HG03064 (cell line): ENCODE measurements at regions not wholly inside any gene's neighbourhood (a gene's known extent, or its start where the extent isn't known, plus 50 kb on each side); places are given as distances from the start of the nearest gene placed in this dataset.
"Not testable (repeated sequence)": the region's sequence is repeated elsewhere in the genome, so short reads cannot be mapped to it uniquely, and the experiment has no call there.

ENCODE experiments used
- ATAC-seq: cut with Tn5 transposase; IDR thresholded peaks from one replicate; pipeline ENCODE4 v1.9.1; 2021; ENCODE audit warnings: low read depth; ENCODE audit not compliant: unreplicated experiment

GRCh38 chr2:2909086-2910035, 468.3 kb downstream of the EIPR1 start:
- no peak for ATAC-seq

- ATAC-seq, result no peak
Observed at GRCh38 chr2:2906091-2906490, 471.5 kb downstream of the EIPR1 start.

GRCh38 chr2:2904721-2905350, 472.8 kb downstream of the EIPR1 start:
- ATAC-seq, result no peak

- ATAC-seq, result no peak
Observed at GRCh38 chr2:2902547-2903281, 474.9 kb downstream of the EIPR1 start.

GRCh38 chr2:2901384-2902345, 476.0 kb downstream of the EIPR1 start:
- peak; percentile 90 for ATAC-seq

GRCh38 chr2:2899826-2900225, 477.8 kb downstream of the EIPR1 start:
- no peak for ATAC-seq

- ATAC-seq, result no peak
Observed at GRCh38 chr2:2898744-2899143, 478.9 kb downstream of the EIPR1 start.

GRCh38 chr2:2896643-2897042, 481.0 kb downstream of the EIPR1 start:
- no peak for ATAC-seq

GRCh38 chr2:2896011-2896410, 481.6 kb downstream of the EIPR1 start:
- ATAC-seq, result no peak

GRCh38 chr2:2894011-2894410, 483.6 kb downstream of the EIPR1 start:
- ATAC-seq, result not testable (repeated sequence)

- no peak for ATAC-seq
Observed at GRCh38 chr2:2892892-2893291, 484.7 kb downstream of the EIPR1 start.

- no peak for ATAC-seq
Observed at GRCh38 chr2:2892378-2892777, 485.2 kb downstream of the EIPR1 start.

GRCh38 chr2:2890901-2891300, 486.7 kb downstream of the EIPR1 start:
- no peak for ATAC-seq

- ATAC-seq, result no peak
Observed at GRCh38 chr2:2890246-2890645, 487.4 kb downstream of the EIPR1 start.

- ATAC-seq, result no peak
Observed at GRCh38 chr2:2889646-2890045, 488.0 kb downstream of the EIPR1 start.

GRCh38 chr2:2889141-2889540, 488.5 kb downstream of the EIPR1 start:
- no peak for ATAC-seq

GRCh38 chr2:2887772-2888387, 489.7 kb downstream of the EIPR1 start:
- no peak for ATAC-seq

- no peak for ATAC-seq
Observed at GRCh38 chr2:2886922-2887321, 490.7 kb downstream of the EIPR1 start.

GRCh38 chr2:2881499-2881898, 496.1 kb downstream of the EIPR1 start:
- ATAC-seq, result no peak

GRCh38 chr2:2880938-2881337, 496.7 kb downstream of the EIPR1 start:
- no peak for ATAC-seq
